ENCODE measurements at regions not wholly inside any gene's neighbourhood (a gene's known extent, or its start where the extent isn't known, plus 50 kb on each side); places are given as distances from the start of the nearest gene placed in this dataset.

DNA sequence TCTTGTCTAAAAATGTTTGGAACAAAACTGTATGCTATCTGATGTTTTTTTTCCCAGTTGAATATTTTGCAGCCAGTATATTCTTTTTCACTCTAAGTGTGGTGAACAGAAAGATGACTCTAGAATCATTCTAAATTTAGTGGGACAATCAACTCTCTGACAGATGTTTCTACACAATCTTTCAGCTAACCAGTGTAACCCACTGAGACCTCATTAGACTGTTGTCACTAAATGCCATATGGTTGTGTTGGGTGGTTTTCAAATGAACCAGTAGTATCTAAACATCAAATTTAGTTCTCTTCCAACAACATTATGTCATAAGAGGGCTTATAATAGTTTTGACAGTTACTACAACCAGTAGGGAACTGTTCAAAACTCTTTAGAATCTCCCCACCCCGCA is 129.6 kb upstream of the PRLR start:
- TF ChIP-seq, protein P1, sequence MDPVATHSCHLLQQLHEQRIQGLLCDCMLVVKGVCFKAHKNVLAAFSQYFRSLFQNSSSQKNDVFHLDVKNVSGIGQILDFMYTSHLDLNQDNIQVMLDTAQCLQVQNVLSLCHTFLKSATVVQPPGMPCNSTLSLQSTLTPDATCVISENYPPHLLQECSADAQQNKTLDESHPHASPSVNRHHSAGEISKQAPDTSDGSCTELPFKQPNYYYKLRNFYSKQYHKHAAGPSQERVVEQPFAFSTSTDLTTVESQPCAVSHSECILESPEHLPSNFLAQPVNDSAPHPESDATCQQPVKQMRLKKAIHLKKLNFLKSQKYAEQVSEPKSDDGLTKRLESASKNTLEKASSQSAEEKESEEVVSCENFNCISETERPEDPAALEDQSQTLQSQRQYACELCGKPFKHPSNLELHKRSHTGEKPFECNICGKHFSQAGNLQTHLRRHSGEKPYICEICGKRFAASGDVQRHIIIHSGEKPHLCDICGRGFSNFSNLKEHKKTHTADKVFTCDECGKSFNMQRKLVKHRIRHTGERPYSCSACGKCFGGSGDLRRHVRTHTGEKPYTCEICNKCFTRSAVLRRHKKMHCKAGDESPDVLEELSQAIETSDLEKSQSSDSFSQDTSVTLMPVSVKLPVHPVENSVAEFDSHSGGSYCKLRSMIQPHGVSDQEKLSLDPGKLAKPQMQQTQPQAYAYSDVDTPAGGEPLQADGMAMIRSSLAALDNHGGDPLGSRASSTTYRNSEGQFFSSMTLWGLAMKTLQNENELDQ (CRISPR knock-in tag; IDR thresholded peaks at IDR 0.05; ENCODE audit: borderline replicate concordance) = no peak
- TF ChIP-seq MAF1 (CRISPR knock-in tag; IDR thresholded peaks at IDR 0.05; ENCODE audit: borderline replicate concordance) = no peak
- TF ChIP-seq, protein P2, sequence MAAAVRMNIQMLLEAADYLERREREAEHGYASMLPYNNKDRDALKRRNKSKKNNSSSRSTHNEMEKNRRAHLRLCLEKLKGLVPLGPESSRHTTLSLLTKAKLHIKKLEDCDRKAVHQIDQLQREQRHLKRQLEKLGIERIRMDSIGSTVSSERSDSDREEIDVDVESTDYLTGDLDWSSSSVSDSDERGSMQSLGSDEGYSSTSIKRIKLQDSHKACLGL (CRISPR knock-in tag; IDR thresholded peaks at IDR 0.05) = no peak
- TF ChIP-seq MZF1 (CRISPR knock-in tag; IDR thresholded peaks at IDR 0.05; ENCODE audit: borderline replicate concordance) = no peak
- no peak for TF ChIP-seq GFI1 (CRISPR knock-in tag; IDR thresholded peaks at IDR 0.05; ENCODE audit: borderline replicate concordance)
- TF ChIP-seq HNF4G (IDR thresholded peaks at IDR 0.05; ENCODE audit: borderline replicate concordance, low read depth, low read length) = no peak
- TF ChIP-seq HNF4G (CRISPR knock-in tag; IDR thresholded peaks at IDR 0.05; ENCODE audit: borderline replicate concordance, low read depth) = no peak
- no peak for TF ChIP-seq BCL6 (CRISPR knock-in tag; IDR thresholded peaks at IDR 0.05)
- TF ChIP-seq, protein P3, sequence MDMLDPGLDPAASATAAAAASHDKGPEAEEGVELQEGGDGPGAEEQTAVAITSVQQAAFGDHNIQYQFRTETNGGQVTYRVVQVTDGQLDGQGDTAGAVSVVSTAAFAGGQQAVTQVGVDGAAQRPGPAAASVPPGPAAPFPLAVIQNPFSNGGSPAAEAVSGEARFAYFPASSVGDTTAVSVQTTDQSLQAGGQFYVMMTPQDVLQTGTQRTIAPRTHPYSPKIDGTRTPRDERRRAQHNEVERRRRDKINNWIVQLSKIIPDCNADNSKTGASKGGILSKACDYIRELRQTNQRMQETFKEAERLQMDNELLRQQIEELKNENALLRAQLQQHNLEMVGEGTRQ (IDR thresholded peaks at IDR 0.05; ENCODE audit: low read depth, low read length) = no peak
- TF ChIP-seq, protein P3 (CRISPR knock-in tag; IDR thresholded peaks at IDR 0.05; ENCODE audit: borderline replicate concordance) = no peak
- TF ChIP-seq ZNF652 (CRISPR knock-in tag; IDR thresholded peaks at IDR 0.05; ENCODE audit: borderline replicate concordance, low read depth) = no peak
- TF ChIP-seq KLF16 (CRISPR knock-in tag; IDR thresholded peaks at IDR 0.05) = no peak

Data from HepG2 (cell line).